ENCODE measurements at regions not wholly inside any gene's neighbourhood (a gene's known extent, or its start where the extent isn't known, plus 50 kb on each side); places are given as distances from the start of the nearest gene placed in this dataset.

DNA sequence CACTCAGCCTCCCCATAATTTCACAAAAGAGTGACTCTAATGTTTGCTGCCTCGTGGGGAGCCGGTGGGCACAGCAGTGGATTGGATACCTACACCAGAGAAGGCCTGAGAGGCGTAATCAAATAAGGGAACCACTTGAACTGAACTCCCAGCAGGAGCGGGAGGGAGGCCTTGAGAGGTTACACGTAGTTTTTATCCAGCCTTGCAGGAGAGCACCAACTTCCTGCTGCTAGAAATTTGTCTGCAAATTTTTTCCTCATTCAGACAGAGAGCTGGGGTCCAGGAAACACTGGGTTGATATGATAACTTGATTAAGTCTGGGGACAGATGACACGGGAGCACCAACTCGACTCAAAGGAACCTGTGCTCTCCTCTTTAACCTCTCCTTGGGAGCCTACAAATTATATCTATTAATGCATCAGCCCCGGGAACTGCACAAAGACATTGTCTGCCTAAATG lies 69.8 kb downstream of the HES1 start:
- H3K4me3 ChIP-seq: no peak overlapping the region
- H3K27ac ChIP-seq: no peak overlapping the region
- TF ChIP-seq, protein P1, sequence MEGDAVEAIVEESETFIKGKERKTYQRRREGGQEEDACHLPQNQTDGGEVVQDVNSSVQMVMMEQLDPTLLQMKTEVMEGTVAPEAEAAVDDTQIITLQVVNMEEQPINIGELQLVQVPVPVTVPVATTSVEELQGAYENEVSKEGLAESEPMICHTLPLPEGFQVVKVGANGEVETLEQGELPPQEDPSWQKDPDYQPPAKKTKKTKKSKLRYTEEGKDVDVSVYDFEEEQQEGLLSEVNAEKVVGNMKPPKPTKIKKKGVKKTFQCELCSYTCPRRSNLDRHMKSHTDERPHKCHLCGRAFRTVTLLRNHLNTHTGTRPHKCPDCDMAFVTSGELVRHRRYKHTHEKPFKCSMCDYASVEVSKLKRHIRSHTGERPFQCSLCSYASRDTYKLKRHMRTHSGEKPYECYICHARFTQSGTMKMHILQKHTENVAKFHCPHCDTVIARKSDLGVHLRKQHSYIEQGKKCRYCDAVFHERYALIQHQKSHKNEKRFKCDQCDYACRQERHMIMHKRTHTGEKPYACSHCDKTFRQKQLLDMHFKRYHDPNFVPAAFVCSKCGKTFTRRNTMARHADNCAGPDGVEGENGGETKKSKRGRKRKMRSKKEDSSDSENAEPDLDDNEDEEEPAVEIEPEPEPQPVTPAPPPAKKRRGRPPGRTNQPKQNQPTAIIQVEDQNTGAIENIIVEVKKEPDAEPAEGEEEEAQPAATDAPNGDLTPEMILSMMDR (IDR thresholded peaks at IDR 0.05): no peak
- no peak for DNase-seq (ENCODE audit: low spot score)

DNA sequence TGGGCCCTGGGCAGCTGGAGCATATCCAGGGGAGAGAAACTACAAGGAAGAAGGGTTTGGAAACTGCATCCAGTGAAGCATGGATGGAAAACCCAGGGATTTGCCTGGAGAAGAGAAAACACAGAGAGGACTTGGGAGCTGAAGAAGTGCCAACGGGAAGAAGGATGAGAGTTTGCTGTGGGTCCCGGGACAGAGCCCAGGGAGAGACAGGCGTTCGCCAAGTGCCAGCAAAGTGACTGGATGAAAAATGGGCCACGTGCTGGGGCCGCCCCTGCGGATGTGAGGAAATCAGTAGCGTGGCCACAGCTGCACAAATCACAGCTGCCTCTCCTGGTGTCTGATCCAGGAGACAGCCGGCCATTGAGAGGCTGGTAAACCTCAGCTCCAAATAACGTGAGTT lies 70.4 kb downstream of the HES1 start:
- no peak overlapping the region for H3K27ac ChIP-seq

GRCh38 chr3:194208709-194209108 lies 72.8 kb downstream of the HES1 start:
- Histone ChIP-seq H3K4me3 (no peak overlapping the region), H3K27ac (no peak overlapping the region)
- DNase-seq (ENCODE audit: low spot score): no peak
- TF ChIP-seq, protein P1 (IDR thresholded peaks at IDR 0.05): no peak

More for the DNA sequence above, 70.4 kb downstream of the HES1 start:
- TF ChIP-seq, protein P1 (IDR thresholded peaks at IDR 0.05): no peak
- no peak for DNase-seq (ENCODE audit: low spot score)
- H3K4me3 ChIP-seq: no peak overlapping the region

GRCh38 chr3:194212161-194212844 lies 76.4 kb downstream of the HES1 start:
- TF ChIP-seq, protein P1 (IDR thresholded peaks at IDR 0.05): no peak
- DNase-seq (ENCODE audit: low spot score): no peak
- Histone ChIP-seq H3K4me3 (no peak overlapping the region), H3K27ac (no peak overlapping the region)

DNA sequence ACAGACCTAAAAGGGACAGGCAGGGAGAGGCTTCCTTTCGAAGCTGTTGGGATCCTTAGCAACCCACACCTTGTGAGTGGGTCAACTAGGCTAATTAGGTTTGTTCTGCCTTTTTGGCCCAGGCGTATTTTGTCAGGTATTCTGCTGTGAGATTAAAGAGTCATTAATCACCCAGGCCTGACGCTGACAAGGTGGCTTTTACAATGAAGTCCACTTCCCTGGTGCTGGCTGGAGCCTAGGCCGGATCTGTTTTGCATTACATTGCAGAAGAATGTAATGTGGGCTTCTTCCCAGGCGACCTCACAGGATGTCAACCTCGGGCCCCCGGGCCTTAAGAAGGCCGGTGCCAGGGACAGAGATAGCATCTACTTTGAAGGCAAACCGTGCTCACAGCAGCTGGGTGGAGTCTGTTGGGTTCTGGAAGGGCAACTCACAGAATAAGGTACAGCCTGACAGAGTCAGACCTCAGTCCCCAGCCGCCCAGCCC lies 76.9 kb downstream of the HES1 start:
- H3K4me3 ChIP-seq: no peak overlapping the region
- H3K27ac ChIP-seq: no peak overlapping the region
- no peak for DNase-seq (ENCODE audit: low spot score)
- TF ChIP-seq, protein P1 (IDR thresholded peaks at IDR 0.05): no peak

- H3K4me3 ChIP-seq: no peak overlapping the region
- no peak for DNase-seq (ENCODE audit: low spot score)
- TF ChIP-seq, protein P1 (IDR thresholded peaks at IDR 0.05): no peak
- H3K27ac ChIP-seq: no peak overlapping the region
Measured at GRCh38 chr3:194215392-194215791, 79.4 kb downstream of the HES1 start.
